ENCODE measurements at regions not wholly inside any gene's neighbourhood (a gene's known extent, or its start where the extent isn't known, plus 50 kb on each side); places are given as distances from the start of the nearest gene placed in this dataset.

- TF ChIP-seq EZH2 (IDR thresholded peaks at IDR 0.05) = no peak
- no peak for TF ChIP-seq CTCF (IDR thresholded peaks at IDR 0.05)
Measured at GRCh38 chr7:126140858-126141466, 1111.8 kb downstream of the GRM8 start.
